ENCODE measurements at regions not wholly inside any gene's neighbourhood (a gene's known extent, or its start where the extent isn't known, plus 50 kb on each side); places are given as distances from the start of the nearest gene placed in this dataset.
"Not testable (repeated sequence)": the region's sequence is repeated elsewhere in the genome, so short reads cannot be mapped to it uniquely, and the experiment has no call there.

- DNase-seq (ENCODE audit: low spot score): no peak
Measured at GRCh38 chr16:48997946-48998345, 283.7 kb downstream of the CBLN1 start.

- no peak for DNase-seq (ENCODE audit: low spot score)
Measured at GRCh38 chr16:48997081-48997615, 284.5 kb downstream of the CBLN1 start.

- no peak for DNase-seq (ENCODE audit: low spot score)
Measured at GRCh38 chr16:48978501-48978900, 303.1 kb downstream of the CBLN1 start.

- DNase-seq (ENCODE audit: low spot score): no peak
Measured at GRCh38 chr16:48972236-48972635, 309.4 kb downstream of the CBLN1 start.

- no peak for DNase-seq (ENCODE audit: low spot score)
Measured at GRCh38 chr16:48971571-48972077, 310.0 kb downstream of the CBLN1 start.

- DNase-seq (ENCODE audit: low spot score): no peak
Measured at GRCh38 chr16:48970216-48970615, 311.4 kb downstream of the CBLN1 start.

- DNase-seq (ENCODE audit: low spot score): no peak
Measured at GRCh38 chr16:48969611-48970010, 312.0 kb downstream of the CBLN1 start.

- DNase-seq (ENCODE audit: low spot score): no peak
Measured at GRCh38 chr16:48965386-48965785, 316.3 kb downstream of the CBLN1 start.

- DNase-seq (ENCODE audit: low spot score): no peak
Measured at GRCh38 chr16:48963901-48964615, 317.6 kb downstream of the CBLN1 start.

GRCh38 chr16:48963306-48963705, 318.3 kb downstream of the CBLN1 start:
- DNase-seq (ENCODE audit: low spot score): no peak

- DNase-seq (ENCODE audit: low spot score): no peak
Measured at GRCh38 chr16:48961546-48961945, 320.1 kb downstream of the CBLN1 start.

- DNase-seq (ENCODE audit: low spot score): no peak
Measured at GRCh38 chr16:48960830-48961229, 320.8 kb downstream of the CBLN1 start.

- DNase-seq (ENCODE audit: low spot score): no peak
Measured at GRCh38 chr16:48959747-48960146, 321.9 kb downstream of the CBLN1 start.

GRCh38 chr16:48959204-48959603, 322.4 kb downstream of the CBLN1 start:
- DNase-seq (ENCODE audit: low spot score): no peak

GRCh38 chr16:48958681-48959080, 323.0 kb downstream of the CBLN1 start:
- DNase-seq (ENCODE audit: low spot score): no peak

GRCh38 chr16:48956620-48957019, 325.0 kb downstream of the CBLN1 start:
- no peak for DNase-seq (ENCODE audit: low spot score)

- no peak for DNase-seq (ENCODE audit: low spot score)
Measured at GRCh38 chr16:48955837-48956236, 325.8 kb downstream of the CBLN1 start.

GRCh38 chr16:48951621-48952125, 330.0 kb downstream of the CBLN1 start:
- not testable (repeated sequence) for DNase-seq (ENCODE audit: low spot score)

- no peak for DNase-seq (ENCODE audit: low spot score)
Measured at GRCh38 chr16:48950184-48950583, 331.5 kb downstream of the CBLN1 start.

- no peak for DNase-seq (ENCODE audit: low spot score)
Measured at GRCh38 chr16:48949636-48950035, 332.0 kb downstream of the CBLN1 start.

GRCh38 chr16:48948911-48949310, 332.7 kb downstream of the CBLN1 start:
- DNase-seq (ENCODE audit: low spot score): no peak

GRCh38 chr16:48947371-48947713, 334.3 kb downstream of the CBLN1 start:
- DNase-seq (ENCODE audit: low spot score): no peak

- DNase-seq (ENCODE audit: low spot score): no peak
Measured at GRCh38 chr16:48946686-48947370, 334.8 kb downstream of the CBLN1 start.
